ENCODE measurements at regions not wholly inside any gene's neighbourhood (a gene's known extent, or its start where the extent isn't known, plus 50 kb on each side); places are given as distances from the start of the nearest gene placed in this dataset.
"Not testable (repeated sequence)": the region's sequence is repeated elsewhere in the genome, so short reads cannot be mapped to it uniquely, and the experiment has no call there.

DNA sequence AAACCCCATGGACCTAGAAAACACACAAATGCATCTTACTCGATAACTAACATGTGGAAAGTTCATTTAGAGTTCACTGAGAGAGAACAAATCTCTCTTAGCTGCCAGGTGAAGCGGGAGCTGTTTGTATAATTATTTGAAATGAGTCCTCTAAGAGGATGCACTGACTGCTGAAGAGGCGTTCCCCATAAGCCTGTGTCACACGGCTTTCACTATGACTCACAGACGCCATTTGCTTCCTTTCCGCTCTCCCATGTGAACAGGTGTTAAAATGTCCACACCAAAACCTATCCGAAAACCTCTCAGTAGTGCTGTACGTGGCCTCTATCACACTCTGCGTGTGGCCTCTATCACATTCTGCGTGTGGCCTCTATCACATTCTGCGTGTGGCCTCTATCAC is 101.8 kb downstream of the SOX1 start:
- in situ Hi-C loops (cut with HindIII; ENCODE audit: low pct_unique_long_range_greater_than_20kb, low sequenced_read_pairs), result no loop called here
- no peak for DNase-seq (ENCODE audit: low read depth, low spot score)

- in situ Hi-C loops (cut with HindIII; ENCODE audit: low pct_unique_long_range_greater_than_20kb, low sequenced_read_pairs), result no loop called here
Measured at GRCh38 chr13:112169941-112170822, 103.2 kb downstream of the SOX1 start.

DNA sequence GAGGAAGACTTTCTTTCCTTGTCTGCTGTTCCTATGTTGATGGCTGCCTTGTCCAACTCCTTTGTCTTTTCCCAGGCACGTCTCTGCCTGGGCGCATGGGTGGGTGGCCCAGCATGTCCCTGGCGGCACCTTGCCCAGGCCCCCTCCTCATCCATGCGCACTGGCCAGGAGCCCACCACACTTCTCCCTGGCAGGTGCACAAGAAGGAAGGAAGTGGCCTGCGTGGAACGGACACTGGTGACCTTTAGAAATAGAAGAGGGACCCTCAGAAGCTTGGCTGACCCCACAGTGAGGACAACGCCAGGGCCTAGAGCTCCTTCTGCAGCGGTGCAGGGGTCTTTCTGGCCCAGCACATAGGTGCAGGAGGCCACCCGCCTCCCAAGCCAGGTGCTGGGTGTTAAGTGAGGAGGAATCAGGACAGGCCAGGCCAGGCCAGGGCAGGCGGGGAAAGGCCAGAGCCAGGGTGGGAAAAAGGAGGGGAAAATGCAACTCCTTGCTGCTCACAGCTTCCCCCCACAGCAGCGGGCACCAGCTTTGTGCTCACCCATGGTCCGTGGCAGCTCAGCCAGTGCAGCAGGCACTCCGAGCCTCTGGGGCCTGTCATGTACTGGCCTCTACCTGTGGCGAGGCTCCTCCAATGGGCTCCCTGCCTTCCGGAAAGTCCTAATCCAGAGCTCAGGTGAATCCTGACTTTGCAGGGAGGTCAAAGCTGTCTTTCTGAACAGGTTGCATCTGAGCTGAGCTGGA is 104.0 kb downstream of the SOX1 start:
- in situ Hi-C loops (cut with HindIII; ENCODE audit: low pct_unique_long_range_greater_than_20kb, low sequenced_read_pairs), result no loop called here
- DNase-seq (ENCODE audit: low read depth, low spot score), result no peak

More at GRCh38 chr13:112169941-112170822, 103.2 kb downstream of the SOX1 start:
- no peak for DNase-seq (ENCODE audit: low read depth, low spot score)

- no peak for DNase-seq (ENCODE audit: low read depth, low spot score)
- in situ Hi-C loops (cut with HindIII; ENCODE audit: low pct_unique_long_range_greater_than_20kb, low sequenced_read_pairs), result no loop called here
Measured at GRCh38 chr13:112171570-112171965, 104.6 kb downstream of the SOX1 start.

GRCh38 chr13:112172017-112172416 is 105.1 kb downstream of the SOX1 start:
- in situ Hi-C loops (cut with HindIII; ENCODE audit: low pct_unique_long_range_greater_than_20kb, low sequenced_read_pairs), result no loop called here
- no peak for DNase-seq (ENCODE audit: low read depth, low spot score)

DNA sequence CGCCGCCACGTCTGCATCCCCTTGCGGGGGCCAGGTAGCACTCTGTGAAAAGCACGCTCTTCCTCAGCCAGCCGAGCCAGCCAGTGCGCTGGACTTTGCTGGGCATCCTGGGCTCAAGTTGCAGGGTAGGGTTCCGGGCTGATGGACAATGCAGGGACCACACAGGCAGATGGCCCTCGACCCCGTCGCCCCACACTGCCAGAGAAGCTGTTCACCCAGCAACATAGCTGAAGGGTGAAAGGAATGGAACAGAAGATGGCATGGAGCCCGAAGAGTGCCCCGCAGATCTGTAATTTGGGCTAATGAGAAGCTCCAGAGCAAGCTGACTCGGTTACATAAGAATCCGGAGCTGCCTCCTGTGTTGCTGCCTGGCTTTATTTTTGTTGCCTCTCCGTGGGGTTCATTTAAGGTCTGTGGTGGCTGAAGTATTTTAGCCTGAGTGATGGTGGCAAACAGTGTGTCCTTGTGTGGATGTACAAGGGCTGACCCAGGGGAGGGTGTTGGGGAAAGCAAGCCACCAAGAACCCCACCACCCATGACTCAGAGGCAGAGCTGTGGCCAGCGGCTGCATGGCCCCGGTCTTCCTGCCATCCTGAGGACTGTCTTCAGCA is 105.8 kb downstream of the SOX1 start:
- in situ Hi-C loops (cut with HindIII; ENCODE audit: low pct_unique_long_range_greater_than_20kb, low sequenced_read_pairs), result no loop called here
- DNase-seq (ENCODE audit: low read depth, low spot score), result no peak

- DNase-seq (ENCODE audit: low read depth, low spot score), result no peak
- in situ Hi-C loops (cut with HindIII; ENCODE audit: low pct_unique_long_range_greater_than_20kb, low sequenced_read_pairs), result no loop called here
Measured at GRCh38 chr13:112174476-112175110, 107.6 kb downstream of the SOX1 start.

DNA sequence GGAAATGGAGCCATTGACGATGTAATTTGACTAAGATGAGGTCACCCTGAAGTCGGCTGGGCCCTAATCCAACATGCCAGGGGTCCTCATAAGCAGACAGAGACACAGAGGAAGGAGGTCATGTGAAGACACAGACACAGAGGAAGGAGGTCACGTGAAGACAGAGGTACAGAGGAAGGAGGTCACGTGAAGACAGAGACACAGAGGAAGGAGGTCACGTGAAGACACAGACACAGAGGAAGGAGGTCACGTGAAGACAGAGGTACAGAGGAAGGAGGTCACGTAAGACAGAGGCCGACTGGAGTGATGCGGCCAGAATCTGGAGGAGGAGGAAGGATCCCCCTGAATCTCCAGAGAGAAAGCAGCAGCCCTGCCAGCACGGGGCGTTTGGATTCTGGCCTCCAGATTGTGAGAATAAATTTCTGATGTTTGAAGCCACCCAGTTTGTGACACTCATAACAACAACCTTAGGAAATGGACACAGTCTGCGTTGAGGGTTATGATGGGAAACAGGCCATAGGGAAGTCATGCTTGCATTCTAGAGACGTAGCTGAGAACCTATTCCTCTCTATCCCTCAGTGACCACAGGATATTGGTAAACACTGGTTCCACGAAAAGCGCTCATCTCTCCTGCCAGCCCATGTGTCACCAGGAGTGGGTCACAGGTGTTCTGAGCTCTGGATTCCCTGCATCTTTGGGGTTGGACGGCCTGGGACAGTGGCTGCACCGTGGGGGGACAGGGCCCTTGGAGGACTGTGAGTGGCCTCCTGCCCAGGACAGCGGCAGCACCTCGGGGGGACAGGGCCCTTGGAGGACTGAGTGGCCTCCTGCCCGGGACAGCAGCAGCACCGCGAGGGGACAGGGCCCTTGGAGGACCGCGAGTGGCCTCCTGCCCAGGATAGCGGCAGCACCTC is 108.5 kb downstream of the SOX1 start:
- in situ Hi-C loops (cut with HindIII; ENCODE audit: low pct_unique_long_range_greater_than_20kb, low sequenced_read_pairs), result no loop called here
- DNase-seq (ENCODE audit: low read depth, low spot score), result no peak

DNA sequence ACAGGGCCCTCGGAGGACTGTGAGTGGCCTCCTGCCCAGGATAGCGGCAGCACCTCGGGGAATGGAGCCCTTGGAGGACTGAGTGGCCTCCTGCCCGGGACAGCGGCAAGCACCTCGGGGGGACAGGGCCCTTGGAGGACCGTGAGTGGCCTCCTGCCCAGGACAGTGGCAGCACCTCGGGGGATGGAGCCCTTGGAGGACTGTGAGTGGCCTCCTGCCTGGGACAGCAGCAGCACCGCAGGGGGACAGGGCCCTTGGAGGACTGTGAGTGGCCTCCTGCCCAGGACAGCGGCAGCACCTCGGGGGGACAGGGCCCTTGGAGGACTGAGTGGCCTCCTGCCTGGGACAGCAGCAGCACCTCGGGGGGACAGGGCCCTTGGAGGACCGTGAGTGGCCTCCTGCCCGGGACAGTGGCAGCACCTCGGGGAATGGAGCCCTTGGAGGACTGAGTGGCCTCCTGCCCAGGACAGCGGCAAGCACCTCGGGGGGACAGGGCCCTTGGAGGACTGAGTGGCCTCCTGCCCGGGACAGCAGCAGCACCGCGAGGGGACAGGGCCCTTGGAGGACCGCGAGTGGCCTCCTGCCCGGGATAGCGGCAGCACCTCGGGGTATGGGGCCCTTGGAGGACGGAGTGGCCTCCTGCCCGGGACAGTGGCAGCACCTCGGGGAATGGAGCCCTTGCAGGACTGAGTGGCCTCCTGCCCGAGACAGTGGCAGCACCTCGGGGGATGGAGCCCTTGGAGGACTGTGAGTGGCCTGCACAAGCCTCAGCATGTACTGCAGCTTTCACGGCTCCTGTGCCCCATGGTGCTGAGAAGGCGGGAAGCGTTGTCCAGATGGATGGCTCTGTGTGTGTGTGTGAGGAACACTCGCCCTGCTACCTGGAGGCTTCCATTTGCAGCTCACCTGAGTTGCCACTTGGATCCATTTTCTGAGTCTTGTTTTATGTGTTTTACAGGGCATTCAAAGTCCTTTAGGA is 109.5 kb downstream of the SOX1 start:
- DNase-seq (ENCODE audit: low read depth, low spot score); in situ Hi-C loops (cut with HindIII; ENCODE audit: low pct_unique_long_range_greater_than_20kb, low sequenced_read_pairs): not testable (repeated sequence)

GRCh38 chr13:112177450-112178288 is 110.7 kb downstream of the SOX1 start:
- no peak for DNase-seq (ENCODE audit: low read depth, low spot score)
- in situ Hi-C loops (cut with HindIII; ENCODE audit: low pct_unique_long_range_greater_than_20kb, low sequenced_read_pairs), result no loop called here

GRCh38 chr13:112178769-112179168 is 111.8 kb downstream of the SOX1 start:
- DNase-seq (ENCODE audit: low read depth, low spot score), result no peak
- in situ Hi-C loops (cut with HindIII; ENCODE audit: low pct_unique_long_range_greater_than_20kb, low sequenced_read_pairs), result no loop called here

GRCh38 chr13:112179421-112179820 is 112.5 kb downstream of the SOX1 start:
- in situ Hi-C loops (cut with HindIII; ENCODE audit: low pct_unique_long_range_greater_than_20kb, low sequenced_read_pairs), result no loop called here
- no peak for DNase-seq (ENCODE audit: low read depth, low spot score)

DNA sequence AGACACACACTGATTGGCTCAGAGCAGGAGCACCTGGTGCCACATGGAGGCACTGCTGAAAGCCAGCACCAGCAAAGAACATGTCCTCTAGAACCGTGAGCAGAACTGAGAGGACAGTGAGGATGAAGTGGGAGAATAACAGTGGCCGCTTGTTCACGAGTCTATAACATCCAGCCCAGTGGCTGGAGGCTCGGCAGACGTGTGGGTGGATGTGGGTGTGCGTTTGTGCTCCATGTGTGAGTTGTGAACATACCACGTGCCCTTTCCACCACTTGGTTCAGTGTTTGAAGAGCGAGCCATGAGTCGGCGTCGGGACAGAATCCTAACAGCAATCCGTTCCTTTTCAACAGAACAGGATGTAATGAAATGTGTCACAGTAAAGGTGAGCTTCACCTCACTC is 113.0 kb downstream of the SOX1 start:
- in situ Hi-C loops (cut with HindIII; ENCODE audit: low pct_unique_long_range_greater_than_20kb, low sequenced_read_pairs), result no loop called here
- no peak for DNase-seq (ENCODE audit: low read depth, low spot score)

DNA sequence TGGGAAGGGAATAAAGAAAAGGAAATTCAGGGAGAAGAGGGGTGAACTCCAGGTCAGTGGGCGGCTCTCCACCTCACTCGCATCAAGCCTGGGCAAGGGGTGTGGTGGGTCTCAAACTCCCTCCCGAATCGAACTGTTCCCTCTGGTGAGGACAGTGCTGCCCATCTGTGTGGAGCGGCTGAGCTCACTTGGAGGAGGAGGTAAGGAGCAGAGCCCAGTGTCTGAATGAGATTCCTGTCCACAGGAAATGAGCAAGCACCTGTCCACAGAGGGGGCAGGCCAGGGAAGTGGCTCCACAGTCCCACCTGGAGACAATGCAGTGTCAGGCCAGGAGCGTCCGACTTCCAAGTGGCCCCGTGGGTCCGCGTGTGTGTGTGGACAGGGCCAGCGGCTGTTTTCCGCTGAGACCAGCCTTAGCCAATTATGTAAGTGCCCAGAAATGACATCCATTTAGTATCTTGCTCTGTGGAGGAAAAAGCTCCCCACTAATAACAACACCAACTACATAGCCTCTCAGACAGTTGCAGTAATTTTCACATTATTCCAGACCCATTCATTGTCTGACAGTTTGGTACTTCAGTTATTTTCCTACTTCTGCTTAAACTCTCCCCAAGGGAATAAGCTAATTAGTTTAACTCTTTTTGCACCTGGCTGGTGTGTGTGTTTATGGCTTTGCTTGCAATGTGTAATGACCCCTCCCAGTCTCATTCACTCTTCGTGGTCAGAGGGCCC is 114.6 kb downstream of the SOX1 start:
- in situ Hi-C loops (cut with HindIII; ENCODE audit: low pct_unique_long_range_greater_than_20kb, low sequenced_read_pairs), result no loop called here
- DNase-seq (ENCODE audit: low read depth, low spot score), result no peak

DNA sequence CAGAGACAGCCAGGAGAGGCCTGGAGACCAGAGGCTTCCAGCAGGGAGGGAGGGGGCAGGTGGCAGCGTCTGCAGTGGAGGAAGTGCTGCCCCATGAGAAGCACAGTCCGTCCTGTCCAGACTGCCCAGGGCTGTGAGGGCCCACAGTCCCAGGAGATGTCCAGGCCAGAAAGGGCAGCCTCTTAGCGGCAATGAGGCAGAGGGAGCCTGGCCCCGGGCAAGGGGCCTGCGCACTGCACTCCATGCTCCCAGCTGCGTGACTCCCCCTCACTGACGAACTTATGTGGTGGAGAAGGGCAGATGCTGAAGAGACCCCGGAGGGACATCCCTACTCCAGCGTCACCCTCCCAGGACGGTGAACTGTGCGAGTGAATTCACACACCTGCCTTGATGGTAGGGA is 115.3 kb downstream of the SOX1 start:
- in situ Hi-C loops (cut with HindIII; ENCODE audit: low pct_unique_long_range_greater_than_20kb, low sequenced_read_pairs), result no loop called here
- DNase-seq (ENCODE audit: low read depth, low spot score), result no peak
